Activated CD4-positive, alpha-beta T cell treated with anti-CD3 and anti-CD28 coated beads for 36 hours (primary cell): ENCODE measurements at regions not wholly inside any gene's neighbourhood (a gene's known extent, or its start where the extent isn't known, plus 50 kb on each side); places are given as distances from the start of the nearest gene placed in this dataset.

Source experiments
- ATAC-seq: fragments of 200-7000 bp; cut with Tn5 transposase; one replicate; pipeline ENCODE4 v1.10.0; 2021; ENCODE audit warnings: mild to moderate bottlenecking, moderate library complexity
- CTCF ChIA-PET: fragments of 350-600 bp; sonication (Branson Sonifier 250); formaldehyde crosslinking; loops from one replicate; lab custom pipeline; 2021; ENCODE audit warnings: antibody characterized with exemption; lab: Charles Lee
- POLR2A ChIA-PET: fragments of 350-600 bp; sonication (Branson Sonifier 250); formaldehyde crosslinking; loops from one replicate; lab custom pipeline; 2021; ENCODE audit warnings: antibody characterized with exemption, inconsistent platforms; lab: Charles Lee
- DNase-seq: peaks from one replicate; pipeline ENCODE4 v3.0.0-alpha.2; 2020
- H3K27ac Mint-ChIP-seq: one replicate; pipeline ENCODE4 v1.8.0; 2021; ENCODE audit warnings: mixed read lengths
- H3K27me3 Mint-ChIP-seq: one replicate; pipeline ENCODE4 v1.8.0; 2021; ENCODE audit warnings: mixed read lengths
- H3K36me3 Mint-ChIP-seq: one replicate; pipeline ENCODE4 v1.8.0; 2021; ENCODE audit warnings: low read depth, mixed read lengths
- H3K4me1 Mint-ChIP-seq: one replicate; pipeline ENCODE4 v1.8.0; 2021; ENCODE audit warnings: mixed read lengths
- H3K4me3 Mint-ChIP-seq: one replicate; pipeline ENCODE4 v1.8.0; 2021; ENCODE audit warnings: mild to moderate bottlenecking, moderate library complexity, mixed read lengths
- H3K9me3 Mint-ChIP-seq: one replicate; pipeline ENCODE4 v1.8.0; 2021; ENCODE audit warnings: low read depth, mixed read lengths
- intact Hi-C, 2 experiments: fragments of 100-400 bp; cut with DNase I in 1 of 2; cut with micrococcal nuclease in 1 of 2; formaldehyde crosslinking; loops; one replicate each; pipeline versions ENCODE4 v1.14.2 to v1.15.1; 2022 to 2024; cut with DNase I, micrococcal nuclease

GRCh38 chr16:87180069-87180468 is 137.1 kb downstream of the C16orf95 start:
- Mint-ChIP-seq H3K9me3 (no peaks in the 10 kb centered on the region), H3K27me3 (peaks cover 18% of the 10 kb centered on the region), H3K27ac (no peak overlapping the region), H3K4me3 (no peak overlapping the region), H3K4me1 (no peaks in the 10 kb centered on the region), H3K36me3 (no peaks in the 10 kb centered on the region)
- intact Hi-C loops, result no loop called here
- ChIA-PET CTCF (no interaction called here), POLR2A (no interaction called here)
- ATAC-seq, result no peak
- DNase-seq, result no peak

- ChIA-PET CTCF (no interaction called here), POLR2A (no interaction called here)
- peaks cover 12% of the 10 kb centered on the region for H3K27me3 Mint-ChIP-seq
- no peak overlapping the region for H3K4me3 Mint-ChIP-seq
- H3K36me3 Mint-ChIP-seq, result no peaks in the 10 kb centered on the region
- ATAC-seq, result no peak
- H3K9me3 Mint-ChIP-seq, result peaks cover 10% of the 10 kb centered on the region
- no peak for DNase-seq
- intact Hi-C loops, result no loop called here
- H3K4me1 Mint-ChIP-seq, result no peaks in the 10 kb centered on the region
- no peak overlapping the region for H3K27ac Mint-ChIP-seq
Measured at GRCh38 chr16:87182759-87183158, 134.4 kb downstream of the C16orf95 start.

GRCh38 chr16:87183647-87184046 is 133.5 kb downstream of the C16orf95 start:
- ChIA-PET POLR2A (no interaction called here), CTCF (interaction anchor here (0.8 kb wide), 1 partner anchor 619 kb away, joined by 3 read pairs; no protein-coding TSS in a partner anchor)
- Mint-ChIP-seq H3K4me3 (no peak overlapping the region), H3K27ac (no peak overlapping the region), H3K9me3 (peaks cover 15% of the 10 kb centered on the region), H3K4me1 (no peaks in the 10 kb centered on the region), H3K36me3 (no peaks in the 10 kb centered on the region), H3K27me3 (peaks cover 8% of the 10 kb centered on the region)
- no peak for DNase-seq
- no peak for ATAC-seq
- intact Hi-C loops, result no loop called here

- Mint-ChIP-seq H3K27ac (no peak overlapping the region), H3K4me1 (no peaks in the 10 kb centered on the region), H3K9me3 (peaks cover 15% of the 10 kb centered on the region), H3K4me3 (no peak overlapping the region), H3K36me3 (no peaks in the 10 kb centered on the region), H3K27me3 (peaks cover 5% of the 10 kb centered on the region)
- no peak for ATAC-seq
- intact Hi-C loops, result no loop called here
- POLR2A ChIA-PET, result no interaction called here
- CTCF ChIA-PET, result no interaction called here
- DNase-seq, result no peak
Measured at GRCh38 chr16:87185308-87185707, 131.9 kb downstream of the C16orf95 start.

- intact Hi-C loops, result no loop called here
- CTCF ChIA-PET, result no interaction called here
Measured at GRCh38 chr16:87185983-87186382, 131.2 kb downstream of the C16orf95 start.

GRCh38 chr16:87186446-87186845 is 130.7 kb downstream of the C16orf95 start:
- DNase-seq (no peak), ATAC-seq (no peak)
- Mint-ChIP-seq H3K9me3 (peaks cover 15% of the 10 kb centered on the region), H3K4me1 (no peaks in the 10 kb centered on the region), H3K4me3 (no peak overlapping the region), H3K36me3 (no peaks in the 10 kb centered on the region), H3K27me3 (peaks cover 2% of the 10 kb centered on the region), H3K27ac (no peak overlapping the region)
- intact Hi-C loops, result no loop called here
- POLR2A ChIA-PET, result no interaction called here
- CTCF ChIA-PET, result no interaction called here

More at GRCh38 chr16:87185983-87186382, 131.2 kb downstream of the C16orf95 start:
- ATAC-seq, result no peak
- no peak for DNase-seq
- Mint-ChIP-seq H3K36me3 (no peaks in the 10 kb centered on the region), H3K27ac (no peak overlapping the region), H3K4me1 (no peaks in the 10 kb centered on the region), H3K9me3 (peaks cover 15% of the 10 kb centered on the region), H3K27me3 (peaks cover 2% of the 10 kb centered on the region), H3K4me3 (no peak overlapping the region)
- POLR2A ChIA-PET, result no interaction called here

GRCh38 chr16:87186876-87187533 is 130.2 kb downstream of the C16orf95 start:
- no peaks in the 10 kb centered on the region for H3K36me3 Mint-ChIP-seq
- H3K9me3 Mint-ChIP-seq, result peaks cover 15% of the 10 kb centered on the region
- POLR2A ChIA-PET, result no interaction called here
- no peak for ATAC-seq
- no peaks in the 10 kb centered on the region for H3K4me1 Mint-ChIP-seq
- peaks cover 2% of the 10 kb centered on the region for H3K27me3 Mint-ChIP-seq
- intact Hi-C loops, result no loop called here
- DNase-seq, result no peak
- peak overlapping the region; percentile 39 for H3K27ac Mint-ChIP-seq
- CTCF ChIA-PET, result no interaction called here
- H3K4me3 Mint-ChIP-seq, result no peak overlapping the region

GRCh38 chr16:87188104-87188503 is 129.1 kb downstream of the C16orf95 start:
- Mint-ChIP-seq H3K27ac (no peak overlapping the region), H3K4me3 (no peak overlapping the region), H3K36me3 (no peaks in the 10 kb centered on the region), H3K9me3 (peaks cover 15% of the 10 kb centered on the region), H3K27me3 (peaks cover 2% of the 10 kb centered on the region), H3K4me1 (no peaks in the 10 kb centered on the region)
- no peak for DNase-seq
- POLR2A ChIA-PET, result no interaction called here
- no peak for ATAC-seq
- CTCF ChIA-PET, result no interaction called here
- intact Hi-C loops, result no loop called here

- no peak for DNase-seq
- no peaks in the 10 kb centered on the region for H3K36me3 Mint-ChIP-seq
- H3K27me3 Mint-ChIP-seq, result no peaks in the 10 kb centered on the region
- no peak for ATAC-seq
- no peak overlapping the region for H3K27ac Mint-ChIP-seq
- intact Hi-C loops, result no loop called here
- no peaks in the 10 kb centered on the region for H3K4me1 Mint-ChIP-seq
- H3K4me3 Mint-ChIP-seq, result no peak overlapping the region
- peaks cover 15% of the 10 kb centered on the region for H3K9me3 Mint-ChIP-seq
- ChIA-PET CTCF (interaction anchor here (1.2 kb wide), 1 partner anchor 12 kb away, joined by 3 read pairs; no protein-coding TSS in a partner anchor), POLR2A (no interaction called here)
Measured at GRCh38 chr16:87189426-87189825, 127.8 kb downstream of the C16orf95 start.

GRCh38 chr16:87190288-87191230 is 126.6 kb downstream of the C16orf95 start:
- no peaks in the 10 kb centered on the region for H3K36me3 Mint-ChIP-seq

GRCh38 chr16:87192452-87193073 is 124.6 kb downstream of the C16orf95 start:
- ChIA-PET POLR2A (no interaction called here), CTCF (interaction anchor here (1.2 kb wide), 1 partner anchor 10 kb away, joined by 3 read pairs; no protein-coding TSS in a partner anchor)
- Mint-ChIP-seq H3K36me3 (no peaks in the 10 kb centered on the region), H3K9me3 (peaks cover 7% of the 10 kb centered on the region), H3K4me3 (no peak overlapping the region), H3K27ac (no peak overlapping the region), H3K27me3 (no peaks in the 10 kb centered on the region), H3K4me1 (no peaks in the 10 kb centered on the region)
- intact Hi-C loops, result no loop called here
- no peak for ATAC-seq
- DNase-seq, result no peak

More at GRCh38 chr16:87190288-87191230, 126.6 kb downstream of the C16orf95 start:
- DNase-seq (no peak), ATAC-seq (no peak)
- Mint-ChIP-seq H3K4me1 (no peaks in the 10 kb centered on the region), H3K9me3 (peaks cover 15% of the 10 kb centered on the region), H3K27me3 (no peaks in the 10 kb centered on the region), H3K27ac (no peak overlapping the region), H3K4me3 (no peak overlapping the region)
- intact Hi-C loops, result no loop called here
- POLR2A ChIA-PET, result no interaction called here
- CTCF ChIA-PET, result interaction anchor here (0.6 to 1.2 kb wide), 2 partner anchors 11 to 84 kb away, joined by 3 read pairs; no protein-coding TSS in a partner anchor
